Subcutaneous abdominal adipose tissue (tissue), 5 donors: ENCODE measurements at regions not wholly inside any gene's neighbourhood (a gene's known extent, or its start where the extent isn't known, plus 50 kb on each side); places are given as distances from the start of the nearest gene placed in this dataset.

Source experiments
- H3K27ac ChIP-seq: one replicate; pipeline ENCODE4 v1.7.0; 2013; ENCODE audit warnings: low read depth, mild to moderate bottlenecking, inconsistent platforms, low read length, moderate library complexity
- H3K27me3 ChIP-seq, 5 donors: one replicate each; pipeline ENCODE4 v1.7.0; 2013; ENCODE audit warnings: low read length in 5 of 5, inconsistent platforms in 1 of 5; ENCODE audit not compliant: control insufficient read depth in 5 of 5, insufficient read depth in 4 of 5
- H3K36me3 ChIP-seq, 5 donors: one replicate each; pipeline ENCODE4 v1.7.0; 2013; ENCODE audit warnings: low read length in 5 of 5; ENCODE audit not compliant: control insufficient read depth in 5 of 5, insufficient read depth in 5 of 5
- H3K4me1 ChIP-seq, 5 donors: one replicate each; pipeline ENCODE4 v1.7.0; 2013; ENCODE audit warnings: low read length in 5 of 5, mild to moderate bottlenecking in 3 of 5, moderate library complexity in 1 of 5; ENCODE audit not compliant: control insufficient read depth in 5 of 5, insufficient read depth in 5 of 5
- H3K4me3 ChIP-seq, 5 donors: one replicate each; pipeline ENCODE4 v1.7.0; 2013; ENCODE audit warnings: low read length in 5 of 5, low read depth in 1 of 5
- H3K9ac ChIP-seq, 5 donors: one replicate each; pipeline ENCODE4 v1.7.0; 2013; ENCODE audit warnings: low read length in 5 of 5, mild to moderate bottlenecking in 4 of 5, moderate library complexity in 3 of 5
- H3K9me3 ChIP-seq, 5 donors: one replicate each; pipeline ENCODE4 v1.7.0; 2013; ENCODE audit warnings: low read length in 5 of 5; ENCODE audit not compliant: control insufficient read depth in 5 of 5
- donor health status: healthy.
- donor health status: healthy.
- donor health status: healthy.
- donor health status: healthy.
- donor health status: healthy.

DNA sequence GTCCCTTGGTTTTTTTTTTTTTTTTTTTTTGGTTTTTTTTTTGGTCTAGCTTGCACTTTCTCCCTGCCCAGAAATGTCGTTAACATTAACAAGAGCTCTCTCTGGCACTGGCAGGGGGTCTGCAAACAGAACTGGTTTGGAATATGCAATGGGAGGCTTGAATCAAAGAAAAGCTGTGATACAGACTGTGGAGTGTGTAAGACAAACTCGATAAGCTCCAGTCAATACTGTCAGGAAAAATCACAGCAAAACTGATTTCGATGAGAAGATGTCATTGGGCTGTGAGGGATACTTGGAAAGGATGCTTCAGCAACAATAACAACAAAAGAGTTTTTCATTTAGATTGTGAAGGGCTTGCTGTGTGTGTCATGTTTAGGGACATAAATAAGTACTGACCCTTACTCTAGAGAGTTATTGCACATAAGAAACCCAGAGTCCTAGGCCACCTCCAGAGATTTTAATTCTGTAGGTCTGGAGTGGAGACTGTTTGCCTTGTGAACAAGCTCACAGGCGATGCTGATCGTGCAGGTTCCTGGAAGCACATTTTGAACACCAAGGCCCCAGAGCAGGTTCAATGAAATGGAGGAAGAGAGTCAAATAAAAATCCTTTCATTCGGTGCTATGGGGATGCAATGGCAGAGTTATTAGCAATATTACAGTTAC lies 470.7 kb upstream of the RBFOX1 start:
- no peaks in the 10 kb centered on the region for H3K27me3 ChIP-seq
- no peaks in the 10 kb centered on the region for H3K9me3 ChIP-seq
- H3K4me3 ChIP-seq, result no peak overlapping the region
- no peak overlapping the region for H3K9ac ChIP-seq
- H3K27ac ChIP-seq, result no peak overlapping the region
- H3K36me3 ChIP-seq, result no peaks in the 10 kb centered on the region
- peaks cover 0 to 3% (median 0%) of the 10 kb centered on the region in 5 donors for H3K4me1 ChIP-seq

GRCh38 chr16:6861135-6861814 lies 471.4 kb upstream of the RBFOX1 start:
- Histone ChIP-seq H3K27me3 (no peaks in the 10 kb centered on the region), H3K9ac (no peak overlapping the region), H3K27ac (no peak overlapping the region), H3K9me3 (no peaks in the 10 kb centered on the region), H3K36me3 (no peaks in the 10 kb centered on the region), H3K4me3 (no peak overlapping the region), H3K4me1 (peaks cover 0 to 3% (median 0%) of the 10 kb centered on the region in 5 donors)

- H3K4me3 ChIP-seq, result no peak overlapping the region
- no peak overlapping the region for H3K9ac ChIP-seq
- no peaks in the 10 kb centered on the region for H3K4me1 ChIP-seq
- H3K9me3 ChIP-seq, result peaks cover 0 to 3% (median 0%) of the 10 kb centered on the region in 5 donors
- H3K27ac ChIP-seq, result no peak overlapping the region
- no peaks in the 10 kb centered on the region for H3K36me3 ChIP-seq
- H3K27me3 ChIP-seq, result peaks cover 0 to 2% (median 0%) of the 10 kb centered on the region in 5 donors
These were observed 475.1 kb upstream of the RBFOX1 start for GRCh38 chr16:6857575-6857974.

DNA sequence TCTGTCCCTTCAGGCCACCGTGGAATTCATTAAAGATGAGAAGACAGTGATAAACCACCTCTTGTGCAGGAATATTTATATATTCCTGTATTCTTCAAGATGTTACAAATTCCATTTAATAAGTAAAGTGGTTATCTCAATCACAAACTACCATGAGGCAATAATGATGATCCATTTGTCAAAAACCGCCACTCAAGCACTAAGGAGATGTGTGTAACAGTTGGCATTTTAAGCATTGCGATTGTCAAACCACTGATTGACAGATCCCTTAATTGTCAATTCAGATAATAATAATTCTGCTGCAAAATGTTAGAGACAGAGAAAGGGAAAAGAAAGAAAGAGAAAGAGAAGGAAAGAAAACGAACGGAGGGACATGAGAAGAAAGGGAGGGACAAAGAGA lies 476.1 kb upstream of the RBFOX1 start:
- H3K27me3 ChIP-seq, result peaks cover 0 to 2% (median 0%) of the 10 kb centered on the region in 5 donors
- no peaks in the 10 kb centered on the region for H3K4me1 ChIP-seq
- H3K27ac ChIP-seq, result no peak overlapping the region
- peaks cover 0 to 4% (median 0%) of the 10 kb centered on the region in 5 donors for H3K9me3 ChIP-seq
- H3K9ac ChIP-seq, result no peak overlapping the region
- H3K36me3 ChIP-seq, result no peaks in the 10 kb centered on the region
- H3K4me3 ChIP-seq, result no peak overlapping the region

- Histone ChIP-seq H3K27me3 (peaks cover 0 to 2% (median 0%) of the 10 kb centered on the region in 5 donors), H3K4me1 (no peaks in the 10 kb centered on the region), H3K9me3 (peaks cover 0 to 4% (median 0%) of the 10 kb centered on the region in 5 donors), H3K36me3 (no peaks in the 10 kb centered on the region), H3K9ac (no peak overlapping the region), H3K4me3 (no peak overlapping the region), H3K27ac (no peak overlapping the region)
These were observed 479.1 kb upstream of the RBFOX1 start for GRCh38 chr16:6853565-6853964.

GRCh38 chr16:6852643-6853225 lies 479.9 kb upstream of the RBFOX1 start:
- no peak overlapping the region for H3K4me3 ChIP-seq
- H3K27me3 ChIP-seq, result peaks cover 0 to 2% (median 0%) of the 10 kb centered on the region in 5 donors
- H3K4me1 ChIP-seq, result no peaks in the 10 kb centered on the region
- H3K36me3 ChIP-seq, result no peaks in the 10 kb centered on the region
- H3K9me3 ChIP-seq, result peaks cover 0 to 4% (median 0%) of the 10 kb centered on the region in 5 donors
- H3K9ac ChIP-seq, result no peak overlapping the region
- no peak overlapping the region for H3K27ac ChIP-seq

GRCh38 chr16:6846452-6846851 lies 486.2 kb upstream of the RBFOX1 start:
- no peak overlapping the region for H3K27ac ChIP-seq
- no peaks in the 10 kb centered on the region for H3K4me1 ChIP-seq
- H3K36me3 ChIP-seq, result no peaks in the 10 kb centered on the region
- no peaks in the 10 kb centered on the region for H3K27me3 ChIP-seq
- H3K9me3 ChIP-seq, result peaks cover 0 to 4% (median 3%) of the 10 kb centered on the region in 5 donors
- H3K9ac ChIP-seq, result no peak overlapping the region
- no peak overlapping the region for H3K4me3 ChIP-seq

GRCh38 chr16:6841392-6841791 lies 491.3 kb upstream of the RBFOX1 start:
- no peaks in the 10 kb centered on the region for H3K27me3 ChIP-seq
- no peak overlapping the region for H3K9ac ChIP-seq
- no peaks in the 10 kb centered on the region for H3K36me3 ChIP-seq
- no peak overlapping the region for H3K4me3 ChIP-seq
- H3K9me3 ChIP-seq, result peaks cover 2 to 15% (median 8%) of the 10 kb centered on the region in 5 donors
- H3K4me1 ChIP-seq, result no peaks in the 10 kb centered on the region
- no peak overlapping the region for H3K27ac ChIP-seq

- Histone ChIP-seq H3K4me3 (no peak overlapping the region), H3K9me3 (peaks cover 0 to 13% (median 3%) of the 10 kb centered on the region in 5 donors), H3K9ac (no peak overlapping the region), H3K27me3 (no peaks in the 10 kb centered on the region), H3K27ac (no peak overlapping the region), H3K4me1 (no peaks in the 10 kb centered on the region), H3K36me3 (no peaks in the 10 kb centered on the region)
These were observed 494.9 kb upstream of the RBFOX1 start for GRCh38 chr16:6837722-6838121.

DNA sequence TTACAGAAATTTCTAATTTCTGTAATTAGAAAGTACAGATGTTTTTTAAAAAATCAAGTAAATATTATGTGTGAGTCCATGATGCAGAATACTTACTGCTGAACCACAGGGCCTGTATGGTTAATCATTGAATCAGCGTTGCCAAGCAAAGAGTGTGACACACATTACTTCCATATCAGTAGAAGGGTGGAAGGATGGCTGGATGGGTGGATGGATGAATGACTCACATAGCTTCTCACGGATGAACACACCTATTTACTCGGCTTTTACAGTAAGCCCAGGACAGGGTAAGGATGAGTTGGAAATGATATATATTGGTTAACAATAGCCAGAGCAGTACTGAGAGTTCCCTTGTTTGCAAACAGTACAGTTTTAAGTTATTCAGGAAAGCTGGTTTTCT lies 495.9 kb upstream of the RBFOX1 start:
- peaks cover 0 to 13% (median 3%) of the 10 kb centered on the region in 5 donors for H3K9me3 ChIP-seq
- H3K27ac ChIP-seq, result no peak overlapping the region
- H3K4me1 ChIP-seq, result no peaks in the 10 kb centered on the region

More for the DNA sequence above, 495.9 kb upstream of the RBFOX1 start:
- Histone ChIP-seq H3K36me3 (no peaks in the 10 kb centered on the region), H3K9ac (no peak overlapping the region), H3K4me3 (no peak overlapping the region), H3K27me3 (no peaks in the 10 kb centered on the region)
